UCSD-AML1 (cell line): ENCODE measurements at regions not wholly inside any gene's neighbourhood (a gene's known extent, or its start where the extent isn't known, plus 50 kb on each side); places are given as distances from the start of the nearest gene placed in this dataset.

Experiments
- DNase-seq: peaks from one replicate; lab custom pipeline; 2025; ENCODE audit not compliant: unreplicated experiment; lab: John Stamatoyannopoulos, UW

DNA sequence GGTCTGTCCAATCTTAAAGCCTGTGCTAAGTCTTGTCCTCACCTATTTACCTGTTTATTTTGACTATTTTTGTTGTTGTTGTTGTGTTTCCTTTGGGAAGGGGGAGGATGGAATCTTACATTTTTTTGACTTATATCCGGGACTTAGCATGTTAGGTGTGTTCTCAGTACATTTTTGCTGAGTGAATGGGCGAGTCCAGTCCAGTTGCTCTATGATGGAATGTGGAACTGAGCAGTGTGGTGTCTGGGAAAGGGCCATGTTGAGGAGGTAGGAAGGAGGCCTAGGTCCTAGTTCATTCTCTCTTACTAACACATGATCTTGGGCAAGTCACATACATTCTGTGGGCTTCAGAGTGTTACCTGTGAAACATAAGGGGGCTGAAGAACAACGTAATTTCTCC lies 80.9 kb upstream of the SLC38A2 start:
- DNase-seq, result no peak

DNA sequence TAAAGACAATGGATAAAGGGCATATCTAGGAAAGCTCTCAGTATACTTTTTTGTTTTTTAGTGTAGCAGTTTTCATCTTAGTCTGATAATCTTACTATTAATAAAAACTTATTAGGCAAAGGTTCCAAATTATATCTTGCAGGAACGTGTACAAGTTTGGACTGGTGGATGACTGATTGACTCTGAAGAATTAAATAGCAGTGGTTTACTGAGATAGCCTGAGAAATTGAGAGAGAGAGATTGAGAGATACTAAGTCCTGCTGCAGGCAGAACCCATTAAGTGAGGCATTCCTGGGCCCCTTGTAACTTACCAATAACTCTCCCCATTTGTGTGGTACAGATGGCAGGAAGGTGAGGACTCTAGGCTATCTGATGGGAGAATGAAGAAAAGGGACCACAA lies 80.2 kb upstream of the SLC38A2 start:
- no peak for DNase-seq

DNA sequence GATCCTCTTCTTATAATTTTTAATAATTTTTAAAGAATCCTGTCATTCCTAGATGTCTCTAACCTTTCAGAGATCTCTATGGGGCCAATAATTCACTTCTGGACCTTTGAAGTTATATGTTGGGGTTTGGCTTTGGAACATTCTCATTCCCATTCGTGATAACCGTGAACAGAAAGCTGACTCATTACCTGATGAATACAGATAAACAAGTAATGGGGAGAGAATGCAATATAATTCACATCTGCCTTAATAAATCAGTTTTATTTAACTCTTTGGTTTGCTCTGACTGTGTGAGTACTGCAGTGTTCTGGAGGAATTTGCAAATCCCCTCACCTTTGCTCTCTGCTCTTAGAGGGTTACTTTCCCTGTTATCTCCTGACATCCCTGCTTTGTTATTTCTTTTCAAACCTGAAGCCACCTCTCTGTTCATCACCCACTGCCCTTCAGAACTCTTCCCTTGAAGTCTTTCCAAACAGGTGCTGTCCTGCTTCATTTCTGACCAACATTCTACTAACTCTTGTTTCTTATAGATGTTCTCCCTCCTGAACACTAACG lies 79.6 kb upstream of the SLC38A2 start:
- DNase-seq, result no peak

DNA sequence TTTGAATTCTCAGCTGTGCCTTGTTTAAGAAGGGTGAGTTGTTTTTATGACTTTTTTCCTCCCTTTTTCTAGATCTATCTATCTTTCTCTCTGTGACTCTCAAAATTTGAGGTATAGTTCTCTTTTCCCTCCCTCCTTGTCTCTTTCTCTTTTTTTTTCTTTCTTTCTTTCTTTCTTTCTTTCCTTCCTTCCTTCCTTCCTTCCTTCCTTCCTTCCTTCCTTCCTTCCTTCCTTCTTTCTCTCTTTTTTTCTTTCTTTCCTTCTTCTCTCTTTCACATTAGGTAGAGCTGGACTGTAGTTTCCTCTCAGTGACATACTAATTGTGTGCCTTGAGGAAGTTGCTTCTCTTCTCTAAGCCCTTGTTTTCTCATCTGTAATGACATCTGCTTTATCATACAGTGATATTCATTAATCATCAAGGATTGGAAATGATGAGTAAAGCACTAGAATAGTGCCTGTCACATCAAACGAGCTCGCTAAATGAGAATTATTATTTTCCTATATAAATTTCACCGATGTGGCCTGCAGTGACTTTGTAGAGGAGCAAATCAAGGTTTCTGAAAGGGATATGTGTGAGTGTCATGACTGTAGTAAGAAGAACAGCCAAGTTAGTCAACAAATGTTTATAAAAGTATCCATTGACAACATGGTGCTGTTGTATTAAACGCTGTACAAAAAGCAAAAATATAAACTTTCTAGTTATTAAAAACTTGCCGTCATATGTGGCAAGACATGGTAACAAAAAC lies 78.9 kb upstream of the SLC38A2 start:
- DNase-seq, result no peak

DNA sequence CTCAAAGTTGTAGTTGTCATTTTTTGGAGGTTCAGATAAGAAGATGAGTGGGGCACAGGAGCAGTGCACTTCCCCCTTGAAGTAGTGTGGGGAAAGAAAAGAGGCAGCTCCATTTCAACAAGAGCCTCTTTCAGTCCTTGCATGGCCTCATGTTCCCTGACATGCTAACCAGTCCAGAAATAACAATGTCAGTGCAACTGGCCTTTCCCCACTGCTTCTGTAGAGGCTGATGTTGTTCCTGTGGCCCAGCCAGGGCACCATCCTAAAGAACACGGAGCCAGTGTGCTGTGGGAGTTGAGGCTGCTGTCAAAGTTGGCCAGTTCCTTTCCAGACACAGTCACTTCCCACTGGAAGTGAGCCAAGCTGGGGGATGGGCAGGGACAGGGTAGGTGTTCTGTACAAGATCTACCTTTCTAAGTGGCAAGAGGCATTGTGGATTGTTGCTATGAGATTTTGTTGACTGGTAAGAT lies 77.7 kb upstream of the SLC38A2 start:
- DNase-seq, result peak; percentile 68

DNA sequence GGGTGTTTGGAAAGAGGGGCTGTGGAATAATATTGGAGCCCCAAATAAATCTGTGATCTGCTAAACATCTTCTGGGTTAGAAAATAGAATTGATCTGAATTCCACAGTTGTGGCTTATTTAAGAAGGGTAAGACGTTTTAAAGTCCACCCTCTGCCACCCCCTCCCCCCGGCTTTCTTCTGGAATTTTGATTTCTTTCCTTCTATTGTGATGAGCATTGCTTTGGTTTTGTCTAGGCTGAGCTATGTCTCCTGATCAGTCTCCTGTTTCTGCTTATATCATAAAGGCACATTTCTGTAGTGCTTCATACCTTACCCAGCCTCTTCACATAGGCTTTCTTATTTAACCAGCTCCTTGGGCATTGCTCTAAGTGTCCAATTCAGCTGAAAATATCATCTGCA lies 77.3 kb upstream of the SLC38A2 start:
- no peak for DNase-seq

DNA sequence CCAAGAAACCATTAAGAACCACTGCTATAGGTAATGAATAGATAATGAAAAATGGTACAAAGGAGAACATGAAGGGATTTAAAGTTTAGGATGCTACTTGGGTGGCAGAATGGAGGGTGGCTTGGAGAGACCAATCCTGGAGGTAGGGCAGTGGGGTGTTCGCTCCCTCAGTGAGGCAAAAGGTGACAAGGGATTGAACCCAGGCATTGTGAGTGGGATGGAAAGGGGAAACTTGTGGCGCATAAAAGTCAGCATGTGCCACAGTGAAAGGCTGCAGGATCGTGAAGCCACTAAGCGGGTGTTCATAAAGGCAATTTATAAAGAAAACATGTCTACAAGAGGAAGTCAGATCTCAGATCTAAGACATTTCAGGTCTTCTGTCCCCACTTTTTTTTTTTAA lies 76.7 kb upstream of the SLC38A2 start:
- no peak for DNase-seq

DNA sequence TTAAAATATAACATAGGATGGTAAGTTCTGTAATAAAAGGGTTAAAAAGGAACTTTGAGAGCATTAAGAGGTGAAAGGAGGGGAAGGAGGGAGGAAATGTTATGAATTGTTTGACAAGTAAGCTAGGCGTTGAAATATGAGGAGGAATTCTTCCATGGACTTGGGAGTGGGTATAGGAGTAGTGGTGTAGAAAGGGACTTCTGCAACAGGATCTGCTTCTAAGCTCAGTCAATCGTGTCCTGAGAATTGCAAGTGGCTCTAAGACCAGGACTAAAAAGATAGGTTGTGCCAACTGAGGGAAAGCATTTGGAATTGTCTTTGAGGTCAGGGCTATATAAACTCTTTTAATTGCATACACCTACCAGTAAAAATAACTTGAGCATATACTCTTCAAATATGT lies 74.1 kb upstream of the SLC38A2 start:
- DNase-seq, result no peak

DNA sequence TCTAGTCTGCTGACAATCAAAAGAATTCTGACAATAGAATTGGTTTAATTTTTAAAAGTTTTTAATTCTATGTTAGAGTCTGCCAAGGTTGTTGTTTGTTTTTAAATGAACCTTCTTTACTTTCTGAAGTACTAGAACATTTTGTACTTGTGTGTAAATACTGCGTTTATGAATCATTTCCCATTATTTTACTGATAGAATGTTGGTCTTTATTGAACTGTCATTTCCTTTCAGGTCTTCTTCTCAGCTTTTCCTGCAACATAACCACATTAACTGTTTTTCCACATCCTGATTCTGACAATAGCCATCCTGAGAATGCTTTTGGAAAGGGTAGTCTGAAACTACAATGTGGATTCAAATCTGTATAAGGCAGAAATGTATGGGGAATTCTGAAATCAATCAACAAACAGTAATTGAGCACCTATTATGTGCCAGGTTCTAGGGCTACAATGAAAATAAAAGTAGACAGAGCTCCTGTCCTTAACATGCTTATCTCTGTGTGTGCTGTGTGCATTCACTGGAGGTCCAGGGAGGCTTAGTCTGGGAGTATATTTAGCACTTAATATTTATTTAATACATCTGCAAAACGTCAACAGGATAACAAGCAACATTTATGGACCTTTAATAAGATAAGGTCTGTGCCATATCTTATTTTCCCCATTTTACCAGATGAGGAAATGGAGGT lies 73.1 kb upstream of the SLC38A2 start:
- DNase-seq, result no peak

DNA sequence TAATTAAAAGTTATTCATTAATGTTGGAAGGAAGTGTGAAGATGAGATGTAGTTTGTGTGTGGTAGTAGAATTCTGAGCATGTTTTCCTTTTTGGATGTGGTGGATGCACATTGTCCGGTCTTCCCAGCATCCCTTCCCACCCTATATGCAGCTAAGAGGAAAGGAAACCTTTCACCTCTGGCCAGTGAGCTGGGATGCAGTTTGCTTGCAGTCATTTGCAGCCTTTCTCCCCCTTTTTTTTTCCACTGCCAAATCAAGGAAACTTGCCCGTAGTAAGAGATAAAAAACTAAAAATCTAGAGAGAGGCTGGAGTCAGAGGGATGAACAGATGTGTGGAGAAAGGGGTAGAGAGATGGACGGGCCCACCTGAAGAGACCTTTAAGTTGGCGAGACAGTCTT lies 72.5 kb upstream of the SLC38A2 start:
- no peak for DNase-seq

DNA sequence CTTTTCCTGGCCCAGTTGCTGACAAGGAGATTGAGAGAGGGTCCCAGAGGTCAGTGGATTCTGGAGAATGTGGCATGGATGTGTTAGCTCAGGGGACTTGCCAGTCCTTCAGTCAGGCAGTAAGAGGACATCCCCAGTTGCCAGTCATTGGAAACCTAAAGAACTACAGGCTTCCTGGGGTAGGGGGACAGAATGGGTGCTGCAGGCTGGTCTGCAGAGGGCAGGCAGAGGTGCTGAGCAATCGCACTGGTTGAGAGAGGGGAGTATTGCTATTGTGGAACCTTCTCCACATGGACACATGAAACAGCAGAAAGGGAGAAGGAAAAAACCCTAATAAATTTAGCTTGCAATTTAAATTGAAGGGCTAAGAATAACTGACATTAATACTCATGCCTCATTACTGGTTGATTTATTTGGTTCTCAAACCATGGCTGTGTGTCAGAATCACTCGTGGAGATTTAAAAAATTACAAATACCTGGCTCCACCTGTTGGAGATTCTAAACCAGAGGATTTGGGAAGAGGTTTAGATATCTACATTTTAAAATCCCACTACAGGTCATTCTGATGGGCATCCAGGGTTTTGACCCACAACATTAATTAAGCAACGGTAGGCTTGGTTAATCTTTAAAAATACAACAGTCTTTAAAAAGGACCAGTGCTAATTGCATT lies 71.2 kb upstream of the SLC38A2 start:
- DNase-seq, result no peak

DNA sequence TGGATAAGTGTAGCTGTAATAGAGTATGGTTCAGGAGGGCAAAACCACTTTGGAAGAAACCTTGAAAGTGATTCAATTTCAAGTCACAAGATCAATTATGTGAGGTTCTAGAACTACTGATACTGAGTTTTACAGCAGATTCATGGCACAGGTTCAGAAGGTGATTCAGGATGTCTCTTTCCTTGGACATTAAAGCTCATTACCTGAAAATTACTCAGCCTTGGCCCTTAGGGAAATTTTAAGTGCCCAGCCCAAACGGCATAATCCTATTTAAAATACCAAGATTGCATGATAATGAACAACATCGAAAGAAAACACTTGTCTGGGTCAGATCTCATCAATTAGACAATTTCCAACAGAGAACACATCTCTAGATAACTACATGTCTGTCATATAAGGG lies 70.2 kb upstream of the SLC38A2 start:
- no peak for DNase-seq

DNA sequence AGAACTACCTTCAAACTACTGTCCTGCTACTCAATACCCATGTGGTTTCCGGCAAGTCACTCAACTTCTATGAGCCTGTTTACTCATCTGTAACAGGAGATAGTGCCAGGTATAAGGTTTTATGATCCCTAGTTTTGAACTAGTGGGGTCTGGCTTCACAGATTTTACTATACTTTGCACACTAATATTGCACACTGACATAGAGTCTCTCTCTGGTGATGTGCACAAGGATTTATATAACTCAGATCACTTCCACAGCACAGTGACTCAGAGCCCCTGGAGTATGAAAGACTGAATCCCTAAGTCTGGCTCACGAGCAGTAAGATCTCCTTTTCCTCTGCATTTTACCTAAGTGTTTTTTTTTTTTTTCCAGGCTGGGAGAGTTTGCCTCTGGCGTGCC lies 69.7 kb upstream of the SLC38A2 start:
- DNase-seq, result no peak

DNA sequence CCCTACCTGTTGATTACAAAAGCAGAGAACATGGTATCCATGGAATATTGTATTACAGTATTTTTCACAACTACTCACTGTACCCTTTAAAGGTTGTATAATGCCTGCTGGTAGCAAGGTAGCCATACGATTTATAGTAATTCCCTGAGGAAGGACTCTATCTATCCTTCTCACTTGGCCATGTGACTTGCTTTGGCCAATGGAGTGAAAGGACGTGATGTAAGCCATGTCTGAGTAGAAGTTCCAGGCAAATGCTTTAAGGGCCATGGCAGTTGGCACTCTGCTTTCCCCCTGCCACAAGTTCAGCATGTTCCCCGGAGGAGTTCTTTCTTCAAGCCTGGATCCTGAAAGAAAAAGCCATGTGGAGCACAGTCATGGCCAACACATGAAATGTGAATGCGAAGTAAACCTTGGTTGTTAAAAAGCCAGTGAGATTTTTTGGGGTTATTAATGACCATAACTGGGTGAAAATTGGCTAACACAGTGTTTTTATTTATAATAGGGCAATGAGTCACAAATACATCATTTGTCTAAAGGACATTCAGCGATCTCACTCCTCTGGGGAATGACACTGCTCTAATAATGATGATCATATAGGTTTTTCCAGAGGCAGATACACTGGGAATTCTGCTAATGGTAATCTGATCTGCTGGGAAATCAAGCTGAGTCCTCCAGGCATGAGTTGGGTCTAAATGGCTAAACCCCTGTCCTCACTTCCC lies 67.4 kb upstream of the SLC38A2 start:
- no peak for DNase-seq

DNA sequence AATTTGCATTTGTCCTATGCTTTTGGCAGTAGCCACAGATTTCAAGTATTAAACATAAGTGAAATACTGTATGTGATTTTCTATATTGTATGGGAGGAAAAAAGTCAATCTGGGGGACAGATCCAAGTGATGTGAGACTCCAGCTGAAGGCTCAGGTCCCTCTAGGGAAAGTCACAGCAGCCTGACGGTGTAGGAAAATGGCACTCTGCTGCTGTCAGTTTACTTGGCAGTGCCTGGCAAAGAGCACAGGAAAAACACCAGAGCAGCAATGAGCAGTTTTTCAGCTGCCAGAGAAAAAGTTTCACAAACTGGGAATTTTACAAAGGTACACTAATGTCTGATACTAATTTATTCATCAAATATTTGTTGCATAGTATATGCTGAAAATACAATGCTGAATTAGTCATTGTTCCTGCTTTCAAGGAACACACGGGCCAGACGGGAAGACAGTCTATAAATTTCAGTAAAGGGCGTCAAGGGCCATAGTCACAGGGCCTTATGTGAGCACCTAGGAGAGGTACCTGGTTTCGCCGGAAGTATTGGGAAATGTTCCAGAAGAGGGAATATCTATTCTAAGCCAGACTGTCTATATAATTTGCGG lies 66.2 kb upstream of the SLC38A2 start:
- DNase-seq, result no peak

DNA sequence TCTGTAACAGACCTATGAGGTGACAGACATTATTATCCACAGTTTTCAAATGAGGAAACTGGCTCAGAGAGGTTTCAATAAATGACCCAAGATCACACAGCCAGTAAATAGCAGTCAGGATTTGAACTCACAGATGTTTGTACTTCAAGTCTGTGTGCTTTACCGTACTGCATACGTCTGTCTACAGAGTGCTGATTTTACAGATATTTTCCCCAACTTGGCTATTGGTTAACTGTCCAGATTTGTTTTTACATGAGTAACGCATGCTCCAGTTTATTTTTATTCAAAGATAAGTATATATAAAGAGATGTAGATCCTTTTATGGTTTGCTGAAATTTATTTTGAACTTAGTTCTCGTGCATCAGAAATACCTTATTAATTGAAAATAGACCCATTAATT lies 65.7 kb upstream of the SLC38A2 start:
- no peak for DNase-seq

DNA sequence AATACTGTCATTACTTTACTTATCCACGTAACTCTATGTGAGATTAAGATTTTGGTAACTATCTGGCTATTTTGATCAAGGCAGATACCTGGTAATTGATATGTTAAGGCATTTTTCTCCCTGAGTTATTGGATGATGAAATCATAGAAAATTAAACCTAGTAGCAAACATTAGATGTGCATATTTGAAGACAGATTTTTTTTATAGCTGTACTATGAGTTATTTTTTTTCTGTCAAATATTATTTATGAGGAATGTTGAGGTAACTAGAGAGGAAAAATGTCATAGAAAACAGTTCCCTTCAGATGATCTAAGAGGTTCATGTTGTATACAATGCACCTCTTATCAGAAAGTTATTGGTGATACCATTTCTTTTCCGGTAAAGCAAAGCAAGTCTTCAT lies 64.9 kb upstream of the SLC38A2 start:
- no peak for DNase-seq

DNA sequence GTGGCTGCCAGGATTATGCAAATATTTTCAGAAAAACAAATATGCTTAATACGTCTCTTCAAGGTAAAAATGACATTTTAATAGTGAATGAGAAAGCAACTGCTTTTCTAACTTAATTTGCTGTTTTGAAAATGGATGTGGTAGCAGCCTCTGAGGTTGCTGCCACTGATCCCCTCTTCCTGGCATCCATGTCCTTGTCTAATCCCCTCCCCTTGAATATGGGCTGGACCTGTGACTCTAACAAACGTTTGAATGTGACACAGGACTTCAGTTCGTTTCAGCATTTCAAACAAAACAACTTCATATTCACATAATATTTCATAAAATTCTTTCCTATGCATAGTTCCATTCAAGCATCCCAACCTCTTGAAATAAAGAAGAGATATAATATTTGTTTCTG lies 64.2 kb upstream of the SLC38A2 start:
- DNase-seq, result no peak

DNA sequence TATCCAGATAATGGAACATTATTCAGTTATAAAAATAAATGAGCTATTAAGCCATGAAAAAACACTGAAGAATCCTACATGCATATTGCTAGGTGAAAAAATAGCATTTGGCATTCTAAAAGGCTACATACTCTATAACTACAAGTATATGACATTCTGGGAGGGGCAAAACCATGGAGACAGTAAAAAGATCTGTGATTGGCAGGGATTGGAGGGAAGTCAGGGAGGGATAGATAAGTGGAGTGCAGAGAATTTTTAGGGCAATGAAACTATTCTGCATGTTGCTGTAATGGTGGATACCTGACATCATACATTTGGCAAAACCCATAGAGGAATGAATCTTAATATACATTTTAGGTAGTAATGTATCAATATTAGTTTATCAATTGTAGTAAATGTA lies 63.1 kb upstream of the SLC38A2 start:
- DNase-seq, result no peak

DNA sequence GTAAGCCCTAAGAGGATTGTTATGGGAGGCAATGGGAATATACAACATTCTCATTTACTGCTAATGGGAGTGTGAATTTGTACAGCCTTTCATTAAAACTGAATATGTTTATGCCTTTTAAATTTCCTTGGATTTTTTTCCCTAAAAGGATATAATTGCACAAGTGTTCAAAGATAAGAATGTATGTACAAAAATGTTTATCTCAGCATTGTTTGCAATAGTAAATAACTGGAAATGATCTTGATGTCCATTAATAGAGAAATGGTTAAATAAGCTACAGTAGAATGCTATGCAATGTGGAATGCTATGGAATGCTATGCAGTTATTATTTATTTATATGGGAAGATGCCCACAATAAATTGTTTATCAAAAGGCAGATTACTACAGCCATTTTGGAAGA lies 62.5 kb upstream of the SLC38A2 start:
- no peak for DNase-seq

DNA sequence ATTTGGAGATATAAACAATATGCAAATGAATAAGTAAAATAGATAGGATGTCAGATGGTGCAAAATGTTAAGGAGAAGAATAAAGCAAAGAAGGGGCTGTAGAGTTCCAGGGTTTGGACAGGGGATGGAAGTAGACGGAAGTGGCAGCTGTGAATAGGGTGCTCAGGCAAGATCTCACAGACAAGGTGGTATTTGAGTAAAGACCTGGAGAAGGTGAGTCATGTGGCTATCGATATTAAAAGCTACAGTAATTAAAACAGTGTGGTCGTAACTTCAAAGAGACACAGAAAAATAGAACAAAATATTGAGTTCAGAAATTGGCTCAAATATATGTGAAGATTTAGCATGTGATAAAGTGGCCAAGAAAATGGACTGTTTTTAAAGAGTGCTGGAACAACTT lies 61.3 kb upstream of the SLC38A2 start:
- no peak for DNase-seq
